ENCODE measurements at regions not wholly inside any gene's neighbourhood (a gene's known extent, or its start where the extent isn't known, plus 50 kb on each side); places are given as distances from the start of the nearest gene placed in this dataset.

DNA sequence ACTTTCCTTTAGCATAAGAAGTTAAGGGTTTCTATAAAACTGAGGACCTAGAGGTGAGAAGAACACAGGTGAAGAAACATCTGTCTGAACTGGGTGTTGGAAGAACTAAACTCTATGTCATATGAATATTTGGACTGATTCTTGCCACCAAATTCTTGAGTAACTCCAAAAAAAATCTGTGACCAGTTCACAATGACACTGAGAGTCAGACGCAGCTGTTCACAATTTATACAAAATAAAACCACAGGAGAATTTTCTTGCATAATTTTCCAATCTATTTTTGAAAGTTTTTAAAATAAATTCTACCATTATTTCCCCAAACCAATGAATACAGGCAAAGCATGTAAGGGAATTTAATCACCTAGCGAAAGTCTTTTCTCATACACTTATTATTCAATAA, 148.1 kb upstream of the TCF21 start:
- no peak overlapping the region for H3K4me3 ChIP-seq (replicated peaks in 1 of 4; ENCODE audit: control extremely low read depth in 1 of 4, insufficient read depth in 1 of 4, low read depth in 3 of 4, low read length in 4 of 4)
- no peak overlapping the region for H3K4me2 ChIP-seq (ENCODE audit: extremely low read depth, insufficient read depth, low read length)
- no peak for DNase-seq (ENCODE audit: low read depth in 2 of 2)
- no peak overlapping the region for H3K9ac ChIP-seq (ENCODE audit: insufficient read depth, low read length)
- H2AFZ ChIP-seq (ENCODE audit: low read length), result no peak overlapping the region
- no peaks in the 10 kb centered on the region for H3K27me3 ChIP-seq (ENCODE audit: control insufficient read depth, insufficient read depth, low read length)
- H3K27ac ChIP-seq (ENCODE audit: insufficient read depth, low read length), result no peak overlapping the region
- H3K9me3 ChIP-seq (ENCODE audit: control insufficient read depth, insufficient read depth, low read depth, low read length), result no peaks in the 10 kb centered on the region
- no peaks in the 10 kb centered on the region for H3K79me2 ChIP-seq (ENCODE audit: control insufficient read depth, insufficient read depth, low read length)
- H3K36me3 ChIP-seq (ENCODE audit: control insufficient read depth, insufficient read depth, low read length), result no peaks in the 10 kb centered on the region
- no peaks in the 10 kb centered on the region for H4K20me1 ChIP-seq (ENCODE audit: control insufficient read depth, extremely low read depth, insufficient read depth, low read length)
- TF ChIP-seq EZH2 (IDR thresholded peaks at IDR 0.05; ENCODE audit: low read length, missing control alignments), result no peak
- TF ChIP-seq, protein P1, sequence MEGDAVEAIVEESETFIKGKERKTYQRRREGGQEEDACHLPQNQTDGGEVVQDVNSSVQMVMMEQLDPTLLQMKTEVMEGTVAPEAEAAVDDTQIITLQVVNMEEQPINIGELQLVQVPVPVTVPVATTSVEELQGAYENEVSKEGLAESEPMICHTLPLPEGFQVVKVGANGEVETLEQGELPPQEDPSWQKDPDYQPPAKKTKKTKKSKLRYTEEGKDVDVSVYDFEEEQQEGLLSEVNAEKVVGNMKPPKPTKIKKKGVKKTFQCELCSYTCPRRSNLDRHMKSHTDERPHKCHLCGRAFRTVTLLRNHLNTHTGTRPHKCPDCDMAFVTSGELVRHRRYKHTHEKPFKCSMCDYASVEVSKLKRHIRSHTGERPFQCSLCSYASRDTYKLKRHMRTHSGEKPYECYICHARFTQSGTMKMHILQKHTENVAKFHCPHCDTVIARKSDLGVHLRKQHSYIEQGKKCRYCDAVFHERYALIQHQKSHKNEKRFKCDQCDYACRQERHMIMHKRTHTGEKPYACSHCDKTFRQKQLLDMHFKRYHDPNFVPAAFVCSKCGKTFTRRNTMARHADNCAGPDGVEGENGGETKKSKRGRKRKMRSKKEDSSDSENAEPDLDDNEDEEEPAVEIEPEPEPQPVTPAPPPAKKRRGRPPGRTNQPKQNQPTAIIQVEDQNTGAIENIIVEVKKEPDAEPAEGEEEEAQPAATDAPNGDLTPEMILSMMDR (conservative IDR thresholded peaks at IDR 0.05 in 1 of 2, IDR thresholded peaks at IDR 0.05 in 1 of 2; ENCODE audit: low read depth in 1 of 2, low read length in 2 of 2), result no peak
- peaks cover 2% of the 10 kb centered on the region for H3K4me1 ChIP-seq (ENCODE audit: control insufficient read depth, extremely low read depth, insufficient read depth, low read length)

GRCh38 chr6:133741375-133741861, 147.5 kb upstream of the TCF21 start:
- H2AFZ ChIP-seq (ENCODE audit: low read length), result no peak overlapping the region
- H3K4me1 ChIP-seq (ENCODE audit: control insufficient read depth, extremely low read depth, insufficient read depth, low read length), result peaks cover 2% of the 10 kb centered on the region
- no peak overlapping the region for H3K4me3 ChIP-seq (replicated peaks in 1 of 4; ENCODE audit: control extremely low read depth in 1 of 4, insufficient read depth in 1 of 4, low read depth in 3 of 4, low read length in 4 of 4)
- H3K27ac ChIP-seq (ENCODE audit: insufficient read depth, low read length), result no peak overlapping the region
- H3K4me2 ChIP-seq (ENCODE audit: extremely low read depth, insufficient read depth, low read length), result no peak overlapping the region
- H3K9me3 ChIP-seq (ENCODE audit: control insufficient read depth, insufficient read depth, low read depth, low read length), result no peaks in the 10 kb centered on the region
- no peaks in the 10 kb centered on the region for H4K20me1 ChIP-seq (ENCODE audit: control insufficient read depth, extremely low read depth, insufficient read depth, low read length)
- TF ChIP-seq EZH2 (IDR thresholded peaks at IDR 0.05; ENCODE audit: low read length, missing control alignments), result no peak
- TF ChIP-seq, protein P1 (conservative IDR thresholded peaks at IDR 0.05 in 1 of 2, IDR thresholded peaks at IDR 0.05 in 1 of 2; ENCODE audit: low read depth in 1 of 2, low read length in 2 of 2), result no peak
- no peaks in the 10 kb centered on the region for H3K79me2 ChIP-seq (ENCODE audit: control insufficient read depth, insufficient read depth, low read length)
- H3K27me3 ChIP-seq (ENCODE audit: control insufficient read depth, insufficient read depth, low read length), result no peaks in the 10 kb centered on the region
- no peaks in the 10 kb centered on the region for H3K36me3 ChIP-seq (ENCODE audit: control insufficient read depth, insufficient read depth, low read length)
- H3K9ac ChIP-seq (ENCODE audit: insufficient read depth, low read length), result no peak overlapping the region
- peak; percentile 17 to 49 for DNase-seq (ENCODE audit: low read depth in 2 of 2)

DNA sequence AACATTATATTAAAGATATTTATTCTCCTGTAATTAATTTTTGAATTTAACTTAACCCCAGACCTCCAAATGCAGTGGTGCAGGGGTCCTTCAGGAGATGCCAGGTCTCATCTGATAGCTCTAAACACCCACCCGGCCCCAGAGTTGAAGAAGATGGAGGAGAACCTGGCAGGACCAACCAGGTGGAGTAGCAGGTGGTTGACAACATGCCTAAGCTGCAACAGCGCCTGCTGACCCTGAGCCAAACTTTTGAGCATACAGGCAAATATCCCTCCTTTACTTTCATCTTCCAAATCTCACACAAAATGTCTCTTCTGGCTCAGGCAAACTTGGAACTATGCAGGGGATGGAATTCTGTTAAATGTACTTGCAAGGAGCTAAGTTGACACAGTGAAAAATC, 145.3 kb upstream of the TCF21 start:
- no peak for DNase-seq (ENCODE audit: low read depth in 2 of 2)
- Histone ChIP-seq H3K79me2 (ENCODE audit: control insufficient read depth, insufficient read depth, low read length) (no peaks in the 10 kb centered on the region), H3K36me3 (ENCODE audit: control insufficient read depth, insufficient read depth, low read length) (no peaks in the 10 kb centered on the region), H3K4me2 (ENCODE audit: extremely low read depth, insufficient read depth, low read length) (no peak overlapping the region), H3K27ac (ENCODE audit: insufficient read depth, low read length) (no peak overlapping the region), H3K4me1 (ENCODE audit: control insufficient read depth, extremely low read depth, insufficient read depth, low read length) (peaks cover 2% of the 10 kb centered on the region), H4K20me1 (ENCODE audit: control insufficient read depth, extremely low read depth, insufficient read depth, low read length) (no peaks in the 10 kb centered on the region), H3K27me3 (ENCODE audit: control insufficient read depth, insufficient read depth, low read length) (no peaks in the 10 kb centered on the region), H3K9ac (ENCODE audit: insufficient read depth, low read length) (no peak overlapping the region), H2AFZ (ENCODE audit: low read length) (no peak overlapping the region), H3K4me3 (replicated peaks in 1 of 4; ENCODE audit: control extremely low read depth in 1 of 4, insufficient read depth in 1 of 4, low read depth in 3 of 4, low read length in 4 of 4) (no peak overlapping the region), H3K9me3 (ENCODE audit: control insufficient read depth, insufficient read depth, low read depth, low read length) (no peaks in the 10 kb centered on the region)
- TF ChIP-seq EZH2 (IDR thresholded peaks at IDR 0.05; ENCODE audit: low read length, missing control alignments), result no peak
- TF ChIP-seq, protein P1 (conservative IDR thresholded peaks at IDR 0.05 in 1 of 2, IDR thresholded peaks at IDR 0.05 in 1 of 2; ENCODE audit: low read depth in 1 of 2, low read length in 2 of 2), result no peak

Data from fibroblast of lung (primary cell).